DND-41 (cell line): ENCODE measurements at regions not wholly inside any gene's neighbourhood (a gene's known extent, or its start where the extent isn't known, plus 50 kb on each side); places are given as distances from the start of the nearest gene placed in this dataset.

Experiments used
- EZH2 ChIP-seq: IDR thresholded peaks from 3 replicates; pipeline ENCODE4 v1.6.1; 2012; ENCODE audit warnings: borderline replicate concordance, low read depth, mild to moderate bottlenecking, moderate library complexity, low read length, inconsistent platforms; ENCODE audit not compliant: severe bottlenecking
- TF ChIP-seq, protein P1 (sequence below): IDR thresholded peaks from 2 replicates; pipeline ENCODE4 v1.5.1; 2012; ENCODE audit warnings: borderline replicate concordance, low read length, moderate library complexity, mild to moderate bottlenecking; ENCODE audit not compliant: poor library complexity, severe bottlenecking; ENCODE audit errors: extremely low read depth

DNA sequence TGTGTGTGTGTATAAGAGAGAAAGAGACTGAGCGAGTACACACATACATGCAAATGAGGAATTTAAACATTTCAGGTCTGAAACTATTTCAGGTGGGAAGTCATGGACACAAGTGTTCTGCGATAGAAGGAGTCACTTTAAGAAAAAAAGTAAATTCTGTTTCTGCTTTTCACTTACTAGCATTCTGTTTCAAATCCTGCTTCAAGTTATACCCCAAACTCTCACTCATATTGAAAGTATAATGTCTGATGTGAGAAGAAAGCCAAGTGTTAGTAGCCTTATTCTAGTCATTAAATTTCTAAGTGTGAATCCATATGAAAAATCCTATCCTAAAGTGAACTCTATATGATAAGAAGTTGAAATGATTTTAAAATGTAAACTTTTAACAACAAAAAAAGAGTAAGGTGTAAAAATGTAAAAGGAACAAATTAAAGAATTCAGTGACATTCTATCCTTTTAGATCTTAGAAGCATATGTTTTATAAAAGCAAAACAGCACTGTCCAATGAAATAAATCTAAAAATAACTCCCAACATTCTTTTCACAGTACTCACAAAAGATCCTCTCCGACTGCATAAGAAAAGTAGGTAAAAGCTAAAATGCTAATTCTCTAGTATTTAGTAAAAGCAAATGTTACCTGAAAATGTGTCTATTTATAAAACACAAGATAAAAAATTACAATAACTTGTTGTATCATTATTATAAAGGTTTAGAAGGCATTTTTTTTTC, 570.6 kb downstream of the ZEB2 start:
- TF ChIP-seq, protein P1, sequence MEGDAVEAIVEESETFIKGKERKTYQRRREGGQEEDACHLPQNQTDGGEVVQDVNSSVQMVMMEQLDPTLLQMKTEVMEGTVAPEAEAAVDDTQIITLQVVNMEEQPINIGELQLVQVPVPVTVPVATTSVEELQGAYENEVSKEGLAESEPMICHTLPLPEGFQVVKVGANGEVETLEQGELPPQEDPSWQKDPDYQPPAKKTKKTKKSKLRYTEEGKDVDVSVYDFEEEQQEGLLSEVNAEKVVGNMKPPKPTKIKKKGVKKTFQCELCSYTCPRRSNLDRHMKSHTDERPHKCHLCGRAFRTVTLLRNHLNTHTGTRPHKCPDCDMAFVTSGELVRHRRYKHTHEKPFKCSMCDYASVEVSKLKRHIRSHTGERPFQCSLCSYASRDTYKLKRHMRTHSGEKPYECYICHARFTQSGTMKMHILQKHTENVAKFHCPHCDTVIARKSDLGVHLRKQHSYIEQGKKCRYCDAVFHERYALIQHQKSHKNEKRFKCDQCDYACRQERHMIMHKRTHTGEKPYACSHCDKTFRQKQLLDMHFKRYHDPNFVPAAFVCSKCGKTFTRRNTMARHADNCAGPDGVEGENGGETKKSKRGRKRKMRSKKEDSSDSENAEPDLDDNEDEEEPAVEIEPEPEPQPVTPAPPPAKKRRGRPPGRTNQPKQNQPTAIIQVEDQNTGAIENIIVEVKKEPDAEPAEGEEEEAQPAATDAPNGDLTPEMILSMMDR: no peak
- no peak for TF ChIP-seq EZH2
